K562 (cell line): ENCODE measurements at regions not wholly inside any gene's neighbourhood (a gene's known extent, or its start where the extent isn't known, plus 50 kb on each side); places are given as distances from the start of the nearest gene placed in this dataset.

ENCODE experiments used
- ATAC-seq: fragments of 200-7000 bp; cut with Tn5 transposase; 3 replicates; pipeline ENCODE4 v1.9.1; 2020; ENCODE audit warnings: moderate library complexity
- BruUV-seq: library from RNA; stranded (reverse); fragments of 400-500 nt; replicated peaks from 2 replicates; lab custom pipeline; 2021; lab: Mats Ljungman, UMichigan
- CTCF ChIA-PET: fragments of 300-600 bp; formaldehyde crosslinking; extraction: SDS; loops from one replicate; lab custom pipeline; 2021; ENCODE audit warnings: low intra/inter-chr PET ratio; lab: Yijun Ruan, JAX
- POLR2A ChIA-PET: fragments of 300-600, 350-650 bp; sonication (Branson Sonifier 250); formaldehyde crosslinking; extraction: SDS; loops from one replicate; lab custom pipeline; 2021; ENCODE audit warnings: antibody characterized with exemption, inconsistent platforms; lab: Yijun Ruan, JAX
- DNase-seq, 4 experiments: peaks; one replicate each; pipeline versions ENCODE4 v3.0.0 to v3.0.0-alpha.2; 2011 to 2018; ENCODE audit warnings: low spot score in 3 of 4, mixed read lengths in 3 of 4; ENCODE audit errors: extremely low read depth in 1 of 4
- FAIRE-seq: peaks from 2 replicates; lab custom pipeline; 2011; peaks lifted over from hg19 to GRCh38; lab: Jason Lieb, UNC
- H2AFZ ChIP-seq: 2 replicates; pipeline ENCODE4 v1.6.0; 2011; ENCODE audit warnings: low read depth, low read length, control low read depth, inconsistent platforms
- H3K27ac ChIP-seq: fragments of 200-600 bp; 3 replicates; pipeline ENCODE4 v1.8.0; 2011; ENCODE audit warnings: low read depth, mild to moderate bottlenecking, control low read depth, inconsistent platforms, low read length, moderate library complexity, mixed read lengths; ENCODE audit errors: extremely low read depth
- H3K27me3 ChIP-seq, 2 experiments: fragments of 300-600 bp in 1 of 2; 2 replicates in 1 of 2; 3 replicates in 1 of 2; pipeline versions ENCODE4 v1.6.0 to v1.8.0; 2011; ENCODE audit warnings: inconsistent platforms in 2 of 2, low read length in 2 of 2, mild to moderate bottlenecking in 1 of 2, mixed read lengths in 1 of 2, moderate library complexity in 1 of 2; ENCODE audit not compliant: control insufficient read depth in 2 of 2, insufficient read depth in 2 of 2
- H3K36me3 ChIP-seq: fragments of 300-600 bp; 3 replicates; pipeline ENCODE4 v1.8.0; 2011; ENCODE audit warnings: mild to moderate bottlenecking, low read length, inconsistent platforms; ENCODE audit not compliant: control insufficient read depth, insufficient read depth
- H3K4me1 ChIP-seq, 2 experiments: fragments of 200-600 bp in 1 of 2; replicated peaks in 1 of 2; 2 replicates in 1 of 2; 3 replicates in 1 of 2; pipeline versions ENCODE4 v1.5.1 to v1.8.0; 2011; ENCODE audit warnings: inconsistent platforms in 2 of 2, low read length in 2 of 2, mild to moderate bottlenecking in 1 of 2, mixed read lengths in 1 of 2, moderate library complexity in 1 of 2; ENCODE audit not compliant: control insufficient read depth in 2 of 2, insufficient read depth in 2 of 2
- H3K4me2 ChIP-seq: 2 replicates; pipeline ENCODE4 v1.6.1; 2011; ENCODE audit warnings: low read length, control low read depth, inconsistent platforms, mixed read lengths; ENCODE audit not compliant: insufficient read depth
- H3K4me3 ChIP-seq: fragments of 200-600 bp; sonication (generic), shearing (Covaris generic); 2 replicates; pipeline ENCODE4 v1.5.1; 2016; ENCODE audit warnings: control low read depth, inconsistent platforms
- H3K79me2 ChIP-seq: fragments of 200-600 bp; 3 replicates; pipeline ENCODE4 v1.8.0; 2011; ENCODE audit warnings: low read length, inconsistent platforms; ENCODE audit not compliant: control insufficient read depth, insufficient read depth
- H3K9ac ChIP-seq, 2 experiments: 2 replicates each; pipeline versions ENCODE4 v1.6.0 to v1.6.1; 2011; ENCODE audit warnings: low read depth in 2 of 2, low read length in 2 of 2, control low read depth in 1 of 2, inconsistent platforms in 1 of 2, mild to moderate bottlenecking in 1 of 2, mixed read lengths in 1 of 2; ENCODE audit not compliant: insufficient read depth in 1 of 2
- H3K9me1 ChIP-seq: one replicate; pipeline ENCODE4 v1.6.0; 2011; ENCODE audit warnings: inconsistent platforms, mild to moderate bottlenecking, low read length, moderate library complexity; ENCODE audit not compliant: control insufficient read depth, insufficient read depth
- H3K9me3 ChIP-seq: replicated peaks from 2 replicates; pipeline ENCODE4 v1.5.1; 2011; ENCODE audit warnings: low read depth, low read length, inconsistent platforms; ENCODE audit not compliant: control insufficient read depth, insufficient read depth
- H4K20me1 ChIP-seq: replicated peaks from 2 replicates; pipeline ENCODE4 v1.6.1; 2011; ENCODE audit warnings: low read length, inconsistent platforms, mixed read lengths; ENCODE audit not compliant: control insufficient read depth, insufficient read depth
- CEBPB ChIP-seq: fragments of 450-650 bp; IDR thresholded peaks from 2 replicates; pipeline ENCODE4 v1.6.1; 2016; ENCODE audit warnings: missing genetic modification characterization, missing compliant biosample characterization
- CEBPG ChIP-seq, 3 experiments: fragments of 200-800 bp in 1 of 3; sonication (Bioruptor generic) in 1 of 3; sonication (generic) in 1 of 3; formaldehyde crosslinking in 1 of 3; IDR thresholded peaks in 2 of 3; conservative IDR thresholded peaks in 1 of 3; 2 replicates each; pipeline versions ENCODE4 v1.6.1 to v1.8.0; 2016 to 2022; ENCODE audit warnings: missing compliant biosample characterization in 2 of 3, missing genetic modification characterization in 2 of 3, mild to moderate bottlenecking in 1 of 3, missing genetic modification reagents in 1 of 3
- HLTF ChIP-seq: fragments of 450-650 bp; IDR thresholded peaks from 2 replicates; pipeline ENCODE4 v1.6.1; 2016
- HNRNPL ChIP-seq: fragments of 200-400 bp; formaldehyde crosslinking; IDR thresholded peaks from 2 replicates; pipeline ENCODE4 v1.6.1; 2017; ENCODE audit warnings: low read depth, mild to moderate bottlenecking, low read length
- SLC30A9 ChIP-seq: fragments of 250-450 bp; sonication (Bioruptor Pico); IDR thresholded peaks from 2 replicates; pipeline ENCODE4 v1.8.0; 2022; ENCODE audit warnings: mild to moderate bottlenecking, moderate library complexity
- ZC3H11A ChIP-seq: IDR thresholded peaks from 2 replicates; pipeline ENCODE4 v1.6.1; 2012; ENCODE audit warnings: low read depth, low read length, improper control_type of control experiment
- WGBS: fragments of 100-300 bp; shearing (Covaris generic); methylation state at CpG from one replicate; pipeline ENCODE4 v1.1.6; 2016; ENCODE audit warnings: low coverage, mixed read lengths; ENCODE audit not compliant: insufficient coverage; ENCODE audit errors: missing lambda C conversion rate; 5-methylcytosine and 5-hydroxymethylcytosine counted together
- in situ Hi-C: fragments of 300-500 bp; cut with MboI; formaldehyde crosslinking; loops from 4 replicates; pipeline ENCODE4 v1.15.0; 2018; ENCODE audit warnings: inconsistent platforms, mixed read lengths
- intact Hi-C: fragments of 100-400 bp; cut with micrococcal nuclease; formaldehyde crosslinking; loops from 2 replicates; pipeline ENCODE4 v1.14.2; 2022
- TF ChIP-seq, protein P1 (sequence below): fragments of 450-650 bp; IDR thresholded peaks from 2 replicates; pipeline ENCODE4 v1.6.1; 2016; ENCODE audit warnings: borderline replicate concordance

DNA sequence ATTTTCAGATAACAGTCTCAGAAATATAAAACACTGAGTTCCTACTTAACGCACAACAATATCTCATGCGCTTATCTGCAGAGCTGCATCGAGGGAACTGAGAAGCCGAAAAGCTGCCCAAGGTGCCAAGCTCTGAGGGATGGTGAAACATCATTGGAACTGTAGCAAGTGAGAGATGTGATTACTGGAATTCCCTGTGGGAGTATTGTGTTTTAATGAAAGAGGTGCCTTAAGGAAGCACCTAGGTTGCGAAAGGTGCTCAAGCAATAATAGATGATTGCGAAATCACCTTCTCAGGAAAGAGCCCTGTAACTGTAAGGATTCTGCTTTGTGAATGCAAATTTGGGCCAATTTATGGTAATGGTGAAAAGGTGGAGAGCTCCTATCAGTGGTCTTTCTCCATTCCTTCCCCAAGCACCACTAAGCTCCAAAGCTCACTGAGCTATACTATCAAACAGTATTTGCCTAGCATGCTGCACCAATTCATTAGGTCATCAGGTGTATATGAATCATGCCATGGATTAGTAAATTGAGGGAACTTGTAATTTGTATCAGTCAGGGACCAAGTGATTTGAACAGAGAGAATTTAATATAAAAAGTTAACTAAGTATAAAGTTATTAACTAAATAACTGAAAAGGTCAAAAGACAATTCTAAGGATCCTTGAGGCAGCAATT lies 59.0 kb upstream of the ATP8A1 start:
- Histone ChIP-seq H3K9me1 (no peaks in the 10 kb centered on the region), H3K79me2 (no peaks in the 10 kb centered on the region), H3K27ac (no peak overlapping the region), H3K4me3 (no peak overlapping the region), H3K4me1 (no peaks in the 10 kb centered on the region), H3K4me2 (no peak overlapping the region), H2AFZ (no peak overlapping the region), H4K20me1 (no peaks in the 10 kb centered on the region), H3K27me3 (no peaks in the 10 kb centered on the region)
- intact Hi-C loops (no loop called here), in situ Hi-C loops (no loop called here)
- CTCF ChIA-PET: no interaction called here
- BruUV-seq: no TSS peak
- DNase-seq (no peak), FAIRE-seq (no peak), ATAC-seq (no peak)
- 13% methylated on average over 6 of the region's 6 CpGs for WGBS
- TF ChIP-seq ZC3H11A (no peak), HNRNPL (no peak), SLC30A9 (CRISPR knock-in tag) (no peak), CEBPG (CRISPR knock-in tag; IDR thresholded peaks at IDR 0.05) (no peak), CEBPG (tag; conservative IDR thresholded peaks at IDR 0.05 in 1 of 2, IDR thresholded peaks at IDR 0.05 in 1 of 2) (peak in 1 of 2 experiments; percentile 70; a peak in 2 of 4 replicates), CEBPB (tag) (peak; percentile 90), HLTF (no peak)
- TF ChIP-seq, protein P1, sequence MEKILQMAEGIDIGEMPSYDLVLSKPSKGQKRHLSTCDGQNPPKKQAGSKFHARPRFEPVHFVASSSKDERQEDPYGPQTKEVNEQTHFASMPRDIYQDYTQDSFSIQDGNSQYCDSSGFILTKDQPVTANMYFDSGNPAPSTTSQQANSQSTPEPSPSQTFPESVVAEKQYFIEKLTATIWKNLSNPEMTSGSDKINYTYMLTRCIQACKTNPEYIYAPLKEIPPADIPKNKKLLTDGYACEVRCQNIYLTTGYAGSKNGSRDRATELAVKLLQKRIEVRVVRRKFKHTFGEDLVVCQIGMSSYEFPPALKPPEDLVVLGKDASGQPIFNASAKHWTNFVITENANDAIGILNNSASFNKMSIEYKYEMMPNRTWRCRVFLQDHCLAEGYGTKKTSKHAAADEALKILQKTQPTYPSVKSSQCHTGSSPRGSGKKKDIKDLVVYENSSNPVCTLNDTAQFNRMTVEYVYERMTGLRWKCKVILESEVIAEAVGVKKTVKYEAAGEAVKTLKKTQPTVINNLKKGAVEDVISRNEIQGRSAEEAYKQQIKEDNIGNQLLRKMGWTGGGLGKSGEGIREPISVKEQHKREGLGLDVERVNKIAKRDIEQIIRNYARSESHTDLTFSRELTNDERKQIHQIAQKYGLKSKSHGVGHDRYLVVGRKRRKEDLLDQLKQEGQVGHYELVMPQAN: no peak
- TF ChIP-seq, all 486 proteins: peak for 2
- POLR2A ChIA-PET: no interaction called here
- Histone ChIP-seq H3K36me3 (no peaks in the 10 kb centered on the region), H3K9me3 (no peaks in the 10 kb centered on the region), H3K9ac (no peak overlapping the region)
